Neural progenitor cell (in vitro differentiated cells): ENCODE measurements at regions not wholly inside any gene's neighbourhood (a gene's known extent, or its start where the extent isn't known, plus 50 kb on each side); places are given as distances from the start of the nearest gene placed in this dataset.
"Not testable (repeated sequence)": the region's sequence is repeated elsewhere in the genome, so short reads cannot be mapped to it uniquely, and the experiment has no call there.

Experiments
- DNase-seq: peaks from one replicate; pipeline ENCODE4 v3.0.0-alpha.2; 2016; ENCODE audit warnings: low spot score
- H2AFZ ChIP-seq: fragments of 200-600 bp; sonication (generic); replicated peaks from 2 replicates; pipeline ENCODE4 v1.6.1; 2016; ENCODE audit warnings: antibody characterized with exemption
- H3F3A ChIP-seq: fragments of 200-600 bp; sonication (generic); 2 replicates; pipeline ENCODE4 v1.6.1; 2016; ENCODE audit warnings: antibody characterized with exemption, low read depth
- H3K27ac ChIP-seq: fragments of 200-600 bp; sonication (generic); 2 replicates; pipeline ENCODE4 v1.5.1; 2016; ENCODE audit warnings: mild to moderate bottlenecking
- H3K27me3 ChIP-seq: fragments of 200-600 bp; sonication (generic); 2 replicates; pipeline ENCODE4 v1.6.1; 2016; ENCODE audit warnings: mild to moderate bottlenecking, moderate library complexity
- H3K36me3 ChIP-seq: fragments of 200-600 bp; sonication (generic); 2 replicates; pipeline ENCODE4 v1.5.1; 2016
- H3K4me1 ChIP-seq: fragments of 200-600 bp; sonication (generic); 2 replicates; pipeline ENCODE4 v1.6.1; 2016; ENCODE audit warnings: mixed run types
- H3K4me2 ChIP-seq: fragments of 200-600 bp; sonication (generic); 2 replicates; pipeline ENCODE4 v1.6.1; 2016
- H3K4me3 ChIP-seq: fragments of 200-600 bp; sonication (generic); 2 replicates; pipeline ENCODE4 v1.5.1; 2016
- H3K79me2 ChIP-seq: fragments of 200-600 bp; sonication (generic); 2 replicates; pipeline ENCODE4 v1.6.1; 2016; ENCODE audit warnings: low read depth
- H3K9ac ChIP-seq: fragments of 200-600 bp; sonication (generic); 2 replicates; pipeline ENCODE4 v1.6.1; 2016
- H3K9me3 ChIP-seq: fragments of 200-600 bp; sonication (generic); 2 replicates; pipeline ENCODE4 v1.5.1; 2016; ENCODE audit warnings: low read depth
- H4K20me1 ChIP-seq: fragments of 200-600 bp; sonication (generic); 2 replicates; pipeline ENCODE4 v1.6.1; 2016; ENCODE audit warnings: low read depth
- H3K27ac Mint-ChIP-seq: 3 replicates; pipeline ENCODE4 v1.8.0; 2021; ENCODE audit warnings: mixed read lengths
- H3K27me3 Mint-ChIP-seq: 2 replicates; pipeline ENCODE4 v1.8.0; 2022; ENCODE audit warnings: low read depth, mild to moderate bottlenecking, inconsistent platforms, moderate library complexity, mixed read lengths; ENCODE audit not compliant: insufficient read depth
- H3K36me3 Mint-ChIP-seq: 3 replicates; pipeline ENCODE4 v1.8.0; 2021; ENCODE audit warnings: mixed read lengths
- H3K4me1 Mint-ChIP-seq: 3 replicates; pipeline ENCODE4 v1.8.0; 2021; ENCODE audit warnings: mixed read lengths
- H3K4me3 Mint-ChIP-seq: 3 replicates; pipeline ENCODE4 v1.8.0; 2021; ENCODE audit warnings: mild to moderate bottlenecking, moderate library complexity, mixed read lengths
- H3K9me3 Mint-ChIP-seq: 3 replicates; pipeline ENCODE4 v1.8.0; 2020; ENCODE audit warnings: mixed read lengths
- EZH2 ChIP-seq: fragments of 200-600 bp; sonication (generic); IDR thresholded peaks from 2 replicates; pipeline ENCODE4 v1.6.1; 2017; ENCODE audit warnings: antibody characterized with exemption, mild to moderate bottlenecking, moderate library complexity
- EZH2phosphoT487 ChIP-seq: fragments of 200-600 bp; sonication (generic); IDR thresholded peaks from 2 replicates; pipeline ENCODE4 v1.6.1; 2017; ENCODE audit warnings: antibody characterized with exemption
- TF ChIP-seq, protein P1 (sequence below): fragments of 200-600 bp; sonication (generic); IDR thresholded peaks from 2 replicates; pipeline ENCODE4 v1.5.1; 2017; ENCODE audit warnings: antibody characterized with exemption, mild to moderate bottlenecking

DNA sequence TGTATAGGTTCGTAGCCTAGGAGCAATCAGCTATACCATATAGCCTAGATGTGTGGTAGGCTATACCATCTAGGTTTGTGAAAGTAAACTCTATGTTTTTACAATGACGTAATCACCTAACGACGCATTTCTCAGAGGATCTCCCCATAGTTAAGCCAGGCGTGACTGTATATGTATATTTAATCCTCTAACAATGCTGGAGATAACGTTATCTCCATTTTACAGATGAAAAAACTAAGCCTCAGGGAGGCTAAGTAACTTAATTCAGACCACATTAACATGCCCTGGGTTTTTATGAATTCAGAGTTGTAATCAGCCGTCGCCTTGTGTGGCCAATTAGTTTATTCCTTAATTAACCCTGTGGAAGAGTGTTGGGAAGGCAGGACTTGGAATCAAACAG lies 107.7 kb upstream of the PLXNA2 start:
- Histone ChIP-seq H3K27ac (no peak overlapping the region), H3K27me3 (no peaks in the 10 kb centered on the region), H3K4me2 (no peak overlapping the region), H4K20me1 (no peaks in the 10 kb centered on the region), H2AFZ (no peak overlapping the region), H3K9me3 (no peaks in the 10 kb centered on the region), H3K36me3 (no peaks in the 10 kb centered on the region), H3F3A (peaks cover 4% of the 10 kb centered on the region), H3K79me2 (no peaks in the 10 kb centered on the region), H3K4me3 (no peak overlapping the region), H3K9ac (no peak overlapping the region), H3K4me1 (peaks cover 41% of the 10 kb centered on the region)
- Mint-ChIP-seq H3K4me3 (no peak overlapping the region), H3K36me3 (no peaks in the 10 kb centered on the region), H3K9me3 (no peaks in the 10 kb centered on the region), H3K27me3 (peaks cover 2% of the 10 kb centered on the region), H3K27ac (no peak overlapping the region), H3K4me1 (peaks cover 10% of the 10 kb centered on the region)
- DNase-seq, result no peak
- TF ChIP-seq, protein P1, sequence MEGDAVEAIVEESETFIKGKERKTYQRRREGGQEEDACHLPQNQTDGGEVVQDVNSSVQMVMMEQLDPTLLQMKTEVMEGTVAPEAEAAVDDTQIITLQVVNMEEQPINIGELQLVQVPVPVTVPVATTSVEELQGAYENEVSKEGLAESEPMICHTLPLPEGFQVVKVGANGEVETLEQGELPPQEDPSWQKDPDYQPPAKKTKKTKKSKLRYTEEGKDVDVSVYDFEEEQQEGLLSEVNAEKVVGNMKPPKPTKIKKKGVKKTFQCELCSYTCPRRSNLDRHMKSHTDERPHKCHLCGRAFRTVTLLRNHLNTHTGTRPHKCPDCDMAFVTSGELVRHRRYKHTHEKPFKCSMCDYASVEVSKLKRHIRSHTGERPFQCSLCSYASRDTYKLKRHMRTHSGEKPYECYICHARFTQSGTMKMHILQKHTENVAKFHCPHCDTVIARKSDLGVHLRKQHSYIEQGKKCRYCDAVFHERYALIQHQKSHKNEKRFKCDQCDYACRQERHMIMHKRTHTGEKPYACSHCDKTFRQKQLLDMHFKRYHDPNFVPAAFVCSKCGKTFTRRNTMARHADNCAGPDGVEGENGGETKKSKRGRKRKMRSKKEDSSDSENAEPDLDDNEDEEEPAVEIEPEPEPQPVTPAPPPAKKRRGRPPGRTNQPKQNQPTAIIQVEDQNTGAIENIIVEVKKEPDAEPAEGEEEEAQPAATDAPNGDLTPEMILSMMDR, result no peak
- no peak for TF ChIP-seq EZH2

DNA sequence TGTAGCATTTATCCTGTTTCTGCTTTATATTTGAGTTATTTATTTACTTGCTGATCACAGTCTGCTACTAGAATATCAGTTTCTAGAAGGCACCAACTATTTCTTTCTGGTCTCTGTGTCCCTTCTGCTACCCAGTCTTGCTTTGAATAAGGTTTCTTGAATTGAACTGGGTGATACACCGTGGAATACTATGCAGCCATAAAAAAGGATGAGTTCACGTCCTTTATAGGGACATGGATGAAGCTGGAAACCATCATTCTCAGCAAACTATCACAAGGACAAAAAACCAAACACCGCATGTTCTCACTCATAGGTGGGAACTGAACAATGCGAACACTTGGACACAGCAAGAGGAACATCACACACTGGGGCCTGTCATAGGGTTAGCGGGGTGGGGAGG lies 109.6 kb upstream of the PLXNA2 start:
- H3K27ac Mint-ChIP-seq, H2AFZ ChIP-seq, H3K79me2 ChIP-seq, DNase-seq, H4K20me1 ChIP-seq, H3K27me3 Mint-ChIP-seq, H3K4me2 ChIP-seq, H3K9me3 ChIP-seq, H3F3A ChIP-seq, H3K4me3 Mint-ChIP-seq, H3K36me3 Mint-ChIP-seq, H3K27me3 ChIP-seq, H3K9ac ChIP-seq, H3K4me3 ChIP-seq, H3K9me3 Mint-ChIP-seq, H3K27ac ChIP-seq, H3K36me3 ChIP-seq: not testable (repeated sequence)
- H3K4me1 ChIP-seq, result peaks cover 41% of the 10 kb centered on the region
- H3K4me1 Mint-ChIP-seq, result peaks cover 10% of the 10 kb centered on the region

DNA sequence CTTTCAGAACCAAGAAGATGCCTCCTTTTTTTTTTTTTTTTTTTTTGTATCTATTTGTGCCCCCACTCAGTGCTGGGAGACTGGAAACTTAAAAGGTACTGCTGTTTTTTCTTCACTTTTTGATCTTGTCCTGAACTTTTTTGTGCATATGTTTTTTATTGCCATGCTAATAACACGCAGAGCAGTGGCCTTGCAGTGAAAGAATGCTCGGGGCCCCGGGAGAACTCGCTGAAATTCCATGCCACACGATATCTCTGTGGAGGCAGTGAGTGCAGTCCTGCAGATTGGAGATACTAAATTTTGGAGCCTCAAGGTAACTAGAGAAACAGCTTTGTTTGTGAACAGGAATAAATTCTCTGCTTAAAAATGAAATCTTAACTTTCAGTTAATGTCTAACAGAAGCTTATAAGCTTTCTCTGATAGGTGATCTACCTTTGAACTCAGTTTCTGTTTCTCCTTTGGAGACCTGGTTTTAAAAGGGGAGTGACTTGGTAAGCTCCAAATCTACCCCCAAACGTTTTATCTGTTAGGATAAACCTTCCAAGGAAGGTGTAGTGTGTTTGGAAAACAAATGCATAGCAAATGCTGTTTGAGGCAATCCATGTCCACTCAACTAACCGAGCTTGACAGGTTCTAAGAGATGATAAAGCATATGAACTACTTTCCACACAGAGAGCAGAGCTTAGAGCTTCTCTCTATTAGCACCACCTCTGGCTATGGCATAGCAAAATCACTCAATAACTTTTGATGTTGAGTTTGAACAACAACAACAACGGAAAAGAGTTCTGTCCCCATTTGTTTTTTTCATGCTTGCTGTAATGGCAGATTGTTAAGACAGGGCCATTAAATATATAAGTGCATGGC lies 113.7 kb upstream of the PLXNA2 start:
- Mint-ChIP-seq H3K36me3 (no peaks in the 10 kb centered on the region), H3K4me1 (peaks cover 5% of the 10 kb centered on the region), H3K27me3 (no peaks in the 10 kb centered on the region), H3K9me3 (no peaks in the 10 kb centered on the region), H3K27ac (no peak overlapping the region), H3K4me3 (no peak overlapping the region)
- H3K27ac ChIP-seq, result no peak overlapping the region
- H3K36me3 ChIP-seq, result no peaks in the 10 kb centered on the region
- no peaks in the 10 kb centered on the region for H3K79me2 ChIP-seq
- H3K4me2 ChIP-seq, result no peak overlapping the region
- peaks cover 4% of the 10 kb centered on the region for H3F3A ChIP-seq
- TF ChIP-seq EZH2 (no peak), EZH2phosphoT487 (no peak)
- TF ChIP-seq, protein P1, result no peak
- H4K20me1 ChIP-seq, result no peaks in the 10 kb centered on the region
- peaks cover 23% of the 10 kb centered on the region for H3K4me1 ChIP-seq
- no peak overlapping the region for H3K9ac ChIP-seq
- no peak overlapping the region for H3K4me3 ChIP-seq
- no peaks in the 10 kb centered on the region for H3K27me3 ChIP-seq
- no peak for DNase-seq
- H2AFZ ChIP-seq, result no peak overlapping the region
- no peaks in the 10 kb centered on the region for H3K9me3 ChIP-seq

DNA sequence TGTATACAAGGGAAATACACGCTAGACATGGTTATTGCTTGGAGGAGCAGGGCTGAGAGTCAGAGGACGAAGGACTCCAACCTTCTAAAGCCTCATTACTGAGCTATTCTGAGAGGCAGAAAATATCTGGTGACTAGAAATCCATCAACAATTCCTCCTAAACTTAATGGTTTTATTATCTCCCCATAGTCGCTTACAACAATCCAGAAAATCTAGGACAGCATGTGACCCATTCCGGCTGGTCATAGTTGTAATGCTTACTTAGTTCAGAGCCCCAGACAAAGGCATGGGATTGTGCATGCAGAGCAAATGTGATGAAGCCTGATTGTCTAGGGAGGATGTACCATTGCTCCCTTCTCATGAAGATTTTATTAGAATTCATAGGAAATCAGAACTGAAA lies 114.5 kb upstream of the PLXNA2 start:
- TF ChIP-seq EZH2phosphoT487 (no peak), EZH2 (no peak)
- TF ChIP-seq, protein P1, result no peak
- no peaks in the 10 kb centered on the region for H3K27me3 Mint-ChIP-seq
- Histone ChIP-seq H2AFZ (no peak overlapping the region), H3K4me1 (peaks cover 23% of the 10 kb centered on the region), H3K4me2 (no peak overlapping the region), H3K36me3 (no peaks in the 10 kb centered on the region), H3K9me3 (no peaks in the 10 kb centered on the region), H4K20me1 (no peaks in the 10 kb centered on the region), H3K4me3 (no peak overlapping the region), H3K27ac (no peak overlapping the region), H3F3A (peaks cover 4% of the 10 kb centered on the region), H3K27me3 (no peaks in the 10 kb centered on the region), H3K79me2 (no peaks in the 10 kb centered on the region), H3K9ac (no peak overlapping the region)
- H3K4me3 Mint-ChIP-seq, result no peak overlapping the region
- H3K4me1 Mint-ChIP-seq, result peaks cover 5% of the 10 kb centered on the region
- H3K36me3 Mint-ChIP-seq, result no peaks in the 10 kb centered on the region
- H3K27ac Mint-ChIP-seq, result no peak overlapping the region
- peaks cover 2% of the 10 kb centered on the region for H3K9me3 Mint-ChIP-seq
- no peak for DNase-seq
